HepG2 (cell line): ENCODE measurements at regions not wholly inside any gene's neighbourhood (a gene's known extent, or its start where the extent isn't known, plus 50 kb on each side); places are given as distances from the start of the nearest gene placed in this dataset.

Experiments used
- ATAC-seq: fragments of 200-7000 bp; cut with Tn5 transposase; 3 replicates; pipeline ENCODE4 v1.9.1; 2020; ENCODE audit warnings: mild to moderate bottlenecking, moderate library complexity
- BruUV-seq: library from RNA; stranded (reverse); fragments of 400-500 nt; replicated peaks from 2 replicates; lab custom pipeline; 2021; lab: Mats Ljungman, UMichigan
- CTCF ChIA-PET: fragments of 300-600 bp; formaldehyde crosslinking; extraction: SDS; loops from one replicate; lab custom pipeline; 2021; ENCODE audit warnings: low total read pairs, inconsistent platforms, low intra/inter-chr PET ratio; lab: Yijun Ruan, JAX
- POLR2A ChIA-PET: fragments of 350-600 bp; sonication (Branson Sonifier 250); formaldehyde crosslinking; loops from one replicate; lab custom pipeline; 2020; ENCODE audit warnings: antibody characterized with exemption, inconsistent platforms; lab: Yijun Ruan, JAX
- DNase-seq: peaks from one replicate; pipeline ENCODE4 v3.0.0-alpha.2; 2015; ENCODE audit warnings: low spot score
- FAIRE-seq: peaks from 3 replicates; lab custom pipeline; 2011; peaks lifted over from hg19 to GRCh38; lab: Jason Lieb, UNC
- H2AFZ ChIP-seq: one replicate; pipeline ENCODE4 v1.6.1; 2011; ENCODE audit warnings: low read length, inconsistent platforms
- H3K27ac ChIP-seq: fragments of 300-600 bp; 3 replicates; pipeline ENCODE4 v1.8.0; 2011; ENCODE audit warnings: mixed run types, mild to moderate bottlenecking, mixed read lengths, low read length, inconsistent platforms; ENCODE audit not compliant: insufficient read depth; ENCODE audit errors: extremely low read length
- H3K27me3 ChIP-seq, 2 experiments: fragments of 200-600 bp in 1 of 2; 2 replicates in 1 of 2; 3 replicates in 1 of 2; pipeline versions ENCODE4 v1.6.0 to v1.8.0; 2011; ENCODE audit warnings: low read length in 2 of 2, mild to moderate bottlenecking in 2 of 2, moderate library complexity in 2 of 2, inconsistent platforms in 1 of 2; ENCODE audit not compliant: insufficient read depth in 2 of 2, control insufficient read depth in 1 of 2
- H3K36me3 ChIP-seq, 2 experiments: fragments of 200-600 bp in 1 of 2; replicated peaks in 1 of 2; 2 replicates in 1 of 2; 3 replicates in 1 of 2; pipeline versions ENCODE4 v1.5.1 to v1.8.0; 2011; ENCODE audit warnings: low read length in 2 of 2, inconsistent platforms in 1 of 2; ENCODE audit not compliant: insufficient read depth in 2 of 2, control insufficient read depth in 1 of 2
- H3K4me1 ChIP-seq: 2 replicates; pipeline ENCODE4 v1.5.1; 2012; ENCODE audit warnings: low read length, inconsistent platforms; ENCODE audit not compliant: insufficient read depth
- H3K4me2 ChIP-seq: 2 replicates; pipeline ENCODE4 v1.6.0; 2011; ENCODE audit warnings: low read depth, low read length, inconsistent platforms
- H3K4me3 ChIP-seq, 3 experiments: fragments of 200-600 bp in 1 of 3; sonication (generic), shearing (Covaris generic) in 1 of 3; replicated peaks in 1 of 3; 2 replicates each; pipeline ENCODE4 v1.5.1; 2011 to 2016; ENCODE audit warnings: low read length in 3 of 3, inconsistent platforms in 2 of 3, low read depth in 2 of 3, mild to moderate bottlenecking in 2 of 3, control low read depth in 1 of 3, mixed read lengths in 1 of 3; ENCODE audit not compliant: insufficient read depth in 1 of 3
- H3K79me2 ChIP-seq: one replicate; pipeline ENCODE4 v1.6.1; 2011; ENCODE audit warnings: low read length, inconsistent platforms; ENCODE audit not compliant: insufficient read depth
- H3K9ac ChIP-seq: 2 replicates; pipeline ENCODE4 v1.6.0; 2011; ENCODE audit warnings: mild to moderate bottlenecking, low read depth, low read length, inconsistent platforms; ENCODE audit not compliant: insufficient read depth
- H3K9me3 ChIP-seq: 2 replicates; pipeline ENCODE4 v1.5.1; 2012; ENCODE audit warnings: mild to moderate bottlenecking, low read length
- H4K20me1 ChIP-seq: 2 replicates; pipeline ENCODE4 v1.6.0; 2011; ENCODE audit warnings: inconsistent platforms, mild to moderate bottlenecking, low read length, moderate library complexity; ENCODE audit not compliant: insufficient read depth
- EHMT2 ChIP-seq: fragments of 200-600 bp; sonication (generic); IDR thresholded peaks from 2 replicates; pipeline ENCODE4 v1.7.0; 2017; ENCODE audit warnings: antibody characterized with exemption, low read depth, low read length, borderline replicate concordance
- GATAD1 ChIP-seq: IDR thresholded peaks from 2 replicates; pipeline ENCODE4 v1.6.1; 2016; ENCODE audit warnings: missing genetic modification reagents, missing compliant biosample characterization
- HMG20B ChIP-seq: conservative IDR thresholded peaks from 2 replicates; pipeline ENCODE4 v1.6.1; 2016; ENCODE audit warnings: missing genetic modification reagents, missing compliant biosample characterization
- HNRNPUL1 ChIP-seq: fragments of 200-400 bp; formaldehyde crosslinking; IDR thresholded peaks from 2 replicates; pipeline ENCODE4 v1.6.1; 2017; ENCODE audit warnings: low read depth, mild to moderate bottlenecking, low read length, moderate library complexity
- MTF2 ChIP-seq: sonication (generic); formaldehyde crosslinking; IDR thresholded peaks from 2 replicates; pipeline ENCODE4 v1.5.0; 2020; ENCODE audit warnings: missing genetic modification reagents, borderline replicate concordance
- MXD4 ChIP-seq: IDR thresholded peaks from 2 replicates; pipeline ENCODE4 v1.6.1; 2016; ENCODE audit warnings: mild to moderate bottlenecking, missing biosample characterization, missing genetic modification reagents
- PHF5A ChIP-seq: IDR thresholded peaks from one replicate; pipeline ENCODE4 v1.6.1; 2018; ENCODE audit warnings: low read depth, missing genetic modification reagents; ENCODE audit not compliant: unreplicated experiment
- TARDBP ChIP-seq: sonication (generic); formaldehyde crosslinking; IDR thresholded peaks from 2 replicates; pipeline ENCODE4 v1.8.0; 2022; ENCODE audit warnings: mild to moderate bottlenecking, missing genetic modification reagents
- ZBTB42 ChIP-seq: sonication (generic); formaldehyde crosslinking; IDR thresholded peaks from 2 replicates; pipeline ENCODE4 v1.5.0; 2020; ENCODE audit warnings: mild to moderate bottlenecking, missing genetic modification reagents
- WGBS: methylation state at CpG from one replicate; pipeline ENCODE4 v1.1.6; 2017; ENCODE audit warnings: low lambda C conversion rate; 5-methylcytosine and 5-hydroxymethylcytosine counted together
- in situ Hi-C: cut with HindIII; loops from 2 replicates; pipeline ENCODE4 v1.10.0; 2017; ENCODE audit warnings: low pct_unique_long_range_greater_than_20kb; ENCODE audit not compliant: extremely low pct_ligation_motif_present
- intact Hi-C: fragments of 100-400 bp; cut with micrococcal nuclease; formaldehyde crosslinking; loops from one replicate; pipeline ENCODE4 v1.10.0; 2022; ENCODE audit not compliant: unreplicated experiment
- TF ChIP-seq, protein P1 (sequence below): sonication (generic); formaldehyde crosslinking; IDR thresholded peaks from 2 replicates; pipeline ENCODE4 v1.8.0; 2022; ENCODE audit warnings: mild to moderate bottlenecking, missing genetic modification reagents; ENCODE audit not compliant: insufficient replicate concordance
- TF ChIP-seq, protein P2 (sequence below): sonication (generic); formaldehyde crosslinking; IDR thresholded peaks from 2 replicates; pipeline ENCODE4 v1.5.0; 2020; ENCODE audit warnings: missing genetic modification reagents
- TF ChIP-seq, protein P3 (sequence below), 2 experiments: IDR thresholded peaks; 2 replicates each; pipeline ENCODE4 v1.6.1; 2011 to 2012; ENCODE audit warnings: low read length in 2 of 2, borderline replicate concordance in 1 of 2, low read depth in 1 of 2, mild to moderate bottlenecking in 1 of 2, moderate library complexity in 1 of 2

DNA sequence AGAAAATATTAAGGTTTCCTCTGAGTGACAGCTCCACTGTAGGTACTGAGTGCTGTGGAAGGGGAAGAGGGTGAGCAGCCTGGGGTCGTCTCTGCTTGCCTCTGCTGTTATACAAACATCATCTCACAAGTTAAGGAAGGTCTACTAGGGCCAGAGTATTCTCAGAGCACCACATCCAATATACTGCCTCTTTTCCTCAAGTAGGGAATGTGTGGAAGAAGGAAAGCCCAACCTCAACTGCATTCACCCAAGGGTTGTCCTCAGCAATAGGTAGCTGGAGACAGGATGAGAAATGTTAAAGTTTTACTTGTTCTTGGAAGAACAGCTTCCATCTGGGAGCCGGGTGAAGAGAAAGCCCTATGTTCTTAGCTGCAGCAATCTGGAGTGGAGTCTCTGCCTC, 1062.3 kb upstream of the CDH10 start:
- 0% methylated on average over 2 of the region's 2 CpGs for WGBS
- Histone ChIP-seq H3K4me3 (no peak overlapping the region), H4K20me1 (no peaks in the 10 kb centered on the region), H3K27me3 (no peaks in the 10 kb centered on the region), H3K9ac (no peak overlapping the region), H3K27ac (no peak overlapping the region), H3K4me2 (no peak overlapping the region), H3K79me2 (no peaks in the 10 kb centered on the region), H2AFZ (no peak overlapping the region), H3K4me1 (no peaks in the 10 kb centered on the region), H3K36me3 (no peaks in the 10 kb centered on the region), H3K9me3 (peaks cover 42% of the 10 kb centered on the region)
- no peak for TF ChIP-seq MTF2 (CRISPR knock-in tag)
- no peak for TF ChIP-seq HMG20B
- TF ChIP-seq MXD4 (CRISPR knock-in tag), result no peak
- TF ChIP-seq EHMT2, result no peak
- no peak for TF ChIP-seq PHF5A (CRISPR knock-in tag)
- no peak for TF ChIP-seq HNRNPUL1
- TF ChIP-seq TARDBP, result no peak
- TF ChIP-seq, protein P1, sequence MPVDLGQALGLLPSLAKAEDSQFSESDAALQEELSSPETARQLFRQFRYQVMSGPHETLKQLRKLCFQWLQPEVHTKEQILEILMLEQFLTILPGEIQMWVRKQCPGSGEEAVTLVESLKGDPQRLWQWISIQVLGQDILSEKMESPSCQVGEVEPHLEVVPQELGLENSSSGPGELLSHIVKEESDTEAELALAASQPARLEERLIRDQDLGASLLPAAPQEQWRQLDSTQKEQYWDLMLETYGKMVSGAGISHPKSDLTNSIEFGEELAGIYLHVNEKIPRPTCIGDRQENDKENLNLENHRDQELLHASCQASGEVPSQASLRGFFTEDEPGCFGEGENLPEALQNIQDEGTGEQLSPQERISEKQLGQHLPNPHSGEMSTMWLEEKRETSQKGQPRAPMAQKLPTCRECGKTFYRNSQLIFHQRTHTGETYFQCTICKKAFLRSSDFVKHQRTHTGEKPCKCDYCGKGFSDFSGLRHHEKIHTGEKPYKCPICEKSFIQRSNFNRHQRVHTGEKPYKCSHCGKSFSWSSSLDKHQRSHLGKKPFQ (CRISPR knock-in tag), result no peak
- TF ChIP-seq GATAD1 (CRISPR knock-in tag), result no peak
- TF ChIP-seq, protein P2, sequence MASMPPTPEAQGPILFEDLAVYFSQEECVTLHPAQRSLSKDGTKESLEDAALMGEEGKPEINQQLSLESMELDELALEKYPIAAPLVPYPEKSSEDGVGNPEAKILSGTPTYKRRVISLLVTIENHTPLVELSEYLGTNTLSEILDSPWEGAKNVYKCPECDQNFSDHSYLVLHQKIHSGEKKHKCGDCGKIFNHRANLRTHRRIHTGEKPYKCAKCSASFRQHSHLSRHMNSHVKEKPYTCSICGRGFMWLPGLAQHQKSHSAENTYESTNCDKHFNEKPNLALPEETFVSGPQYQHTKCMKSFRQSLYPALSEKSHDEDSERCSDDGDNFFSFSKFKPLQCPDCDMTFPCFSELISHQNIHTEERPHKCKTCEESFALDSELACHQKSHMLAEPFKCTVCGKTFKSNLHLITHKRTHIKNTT (CRISPR knock-in tag), result no peak
- no peak for TF ChIP-seq ZBTB42 (CRISPR knock-in tag)
- TF ChIP-seq, protein P3, sequence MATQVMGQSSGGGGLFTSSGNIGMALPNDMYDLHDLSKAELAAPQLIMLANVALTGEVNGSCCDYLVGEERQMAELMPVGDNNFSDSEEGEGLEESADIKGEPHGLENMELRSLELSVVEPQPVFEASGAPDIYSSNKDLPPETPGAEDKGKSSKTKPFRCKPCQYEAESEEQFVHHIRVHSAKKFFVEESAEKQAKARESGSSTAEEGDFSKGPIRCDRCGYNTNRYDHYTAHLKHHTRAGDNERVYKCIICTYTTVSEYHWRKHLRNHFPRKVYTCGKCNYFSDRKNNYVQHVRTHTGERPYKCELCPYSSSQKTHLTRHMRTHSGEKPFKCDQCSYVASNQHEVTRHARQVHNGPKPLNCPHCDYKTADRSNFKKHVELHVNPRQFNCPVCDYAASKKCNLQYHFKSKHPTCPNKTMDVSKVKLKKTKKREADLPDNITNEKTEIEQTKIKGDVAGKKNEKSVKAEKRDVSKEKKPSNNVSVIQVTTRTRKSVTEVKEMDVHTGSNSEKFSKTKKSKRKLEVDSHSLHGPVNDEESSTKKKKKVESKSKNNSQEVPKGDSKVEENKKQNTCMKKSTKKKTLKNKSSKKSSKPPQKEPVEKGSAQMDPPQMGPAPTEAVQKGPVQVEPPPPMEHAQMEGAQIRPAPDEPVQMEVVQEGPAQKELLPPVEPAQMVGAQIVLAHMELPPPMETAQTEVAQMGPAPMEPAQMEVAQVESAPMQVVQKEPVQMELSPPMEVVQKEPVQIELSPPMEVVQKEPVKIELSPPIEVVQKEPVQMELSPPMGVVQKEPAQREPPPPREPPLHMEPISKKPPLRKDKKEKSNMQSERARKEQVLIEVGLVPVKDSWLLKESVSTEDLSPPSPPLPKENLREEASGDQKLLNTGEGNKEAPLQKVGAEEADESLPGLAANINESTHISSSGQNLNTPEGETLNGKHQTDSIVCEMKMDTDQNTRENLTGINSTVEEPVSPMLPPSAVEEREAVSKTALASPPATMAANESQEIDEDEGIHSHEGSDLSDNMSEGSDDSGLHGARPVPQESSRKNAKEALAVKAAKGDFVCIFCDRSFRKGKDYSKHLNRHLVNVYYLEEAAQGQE (IDR thresholded peaks at IDR 0.05; ENCODE audit: borderline replicate concordance in 1 of 2, low read depth in 1 of 2, low read length in 2 of 2), result no peak
- DNase-seq (no peak), FAIRE-seq (no peak), ATAC-seq (no peak)
- POLR2A ChIA-PET, result no interaction called here
- in situ Hi-C loops, result no loop called here
- CTCF ChIA-PET, result no interaction called here
- BruUV-seq, result no TSS peak
- intact Hi-C loops, result no loop called here
